ENCODE measurements at regions not wholly inside any gene's neighbourhood (a gene's known extent, or its start where the extent isn't known, plus 50 kb on each side); places are given as distances from the start of the nearest gene placed in this dataset.

GRCh38 chr5:61744690-61745619 lies 412.9 kb downstream of the ZSWIM6 start:
- in situ Hi-C loops (cut with HindIII; ENCODE audit: low sequenced_read_pairs), result no loop called here
- TF ChIP-seq CTCF (IDR thresholded peaks at IDR 0.05; ENCODE audit: low read depth, low read length, missing control alignments), result no peak
- no peak overlapping the region for H3K4me3 ChIP-seq (ENCODE audit: low read depth, low read length)
- no peak for DNase-seq (ENCODE audit: low read depth)

GRCh38 chr5:61746831-61747575 lies 414.9 kb downstream of the ZSWIM6 start:
- in situ Hi-C loops (cut with HindIII; ENCODE audit: low sequenced_read_pairs), result no loop called here
- TF ChIP-seq CTCF (IDR thresholded peaks at IDR 0.05; ENCODE audit: low read depth, low read length, missing control alignments), result no peak
- no peak for DNase-seq (ENCODE audit: low read depth)
- H3K4me3 ChIP-seq (ENCODE audit: low read depth, low read length), result no peak overlapping the region

GRCh38 chr5:61748121-61748520 lies 416.1 kb downstream of the ZSWIM6 start:
- in situ Hi-C loops (cut with HindIII; ENCODE audit: low sequenced_read_pairs), result no loop called here
- DNase-seq (ENCODE audit: low read depth), result no peak
- no peak overlapping the region for H3K4me3 ChIP-seq (ENCODE audit: low read depth, low read length)
- TF ChIP-seq CTCF (IDR thresholded peaks at IDR 0.05; ENCODE audit: low read depth, low read length, missing control alignments), result no peak

GRCh38 chr5:61748651-61749050 lies 416.6 kb downstream of the ZSWIM6 start:
- in situ Hi-C loops (cut with HindIII; ENCODE audit: low sequenced_read_pairs), result no loop called here
- no peak overlapping the region for H3K4me3 ChIP-seq (ENCODE audit: low read depth, low read length)
- TF ChIP-seq CTCF (IDR thresholded peaks at IDR 0.05; ENCODE audit: low read depth, low read length, missing control alignments), result no peak
- DNase-seq (ENCODE audit: low read depth), result no peak

- in situ Hi-C loops (cut with HindIII; ENCODE audit: low sequenced_read_pairs), result no loop called here
- no peak for TF ChIP-seq CTCF (IDR thresholded peaks at IDR 0.05; ENCODE audit: low read depth, low read length, missing control alignments)
- no peak overlapping the region for H3K4me3 ChIP-seq (ENCODE audit: low read depth, low read length)
- no peak for DNase-seq (ENCODE audit: low read depth)
These were observed 420.5 kb downstream of the ZSWIM6 start for GRCh38 chr5:61752588-61752987.

- TF ChIP-seq CTCF (IDR thresholded peaks at IDR 0.05; ENCODE audit: low read depth, low read length, missing control alignments), result no peak
- DNase-seq (ENCODE audit: low read depth), result no peak
- no peak overlapping the region for H3K4me3 ChIP-seq (ENCODE audit: low read depth, low read length)
- in situ Hi-C loops (cut with HindIII; ENCODE audit: low sequenced_read_pairs), result no loop called here
These were observed 422.7 kb downstream of the ZSWIM6 start for GRCh38 chr5:61754792-61755191.
